Vagina (tissue), 2 donors: ENCODE measurements at regions not wholly inside any gene's neighbourhood (a gene's known extent, or its start where the extent isn't known, plus 50 kb on each side); places are given as distances from the start of the nearest gene placed in this dataset.

Experiments used
- POLR2AphosphoS5 ChIP-seq, 2 donors: sonication (generic); formaldehyde crosslinking; IDR thresholded peaks; one replicate each; pipeline ENCODE4 v1.9.0; 2017; ENCODE audit warnings: antibody characterized with exemption in 2 of 2, mild to moderate bottlenecking in 2 of 2, low read depth in 1 of 2; ENCODE audit not compliant: insufficient read depth in 1 of 2
- TF ChIP-seq, protein P1 (sequence below), 3 experiments: fragments of 450-650 bp in 2 of 3; fragments of 200-600 bp in 1 of 3; sonication (generic) in 1 of 3; IDR thresholded peaks; one replicate each; pipeline ENCODE4 v1.5.1; 2017 to 2019; ENCODE audit warnings: antibody characterized with exemption in 3 of 3, mild to moderate bottlenecking in 2 of 3, moderate library complexity in 2 of 3

DNA sequence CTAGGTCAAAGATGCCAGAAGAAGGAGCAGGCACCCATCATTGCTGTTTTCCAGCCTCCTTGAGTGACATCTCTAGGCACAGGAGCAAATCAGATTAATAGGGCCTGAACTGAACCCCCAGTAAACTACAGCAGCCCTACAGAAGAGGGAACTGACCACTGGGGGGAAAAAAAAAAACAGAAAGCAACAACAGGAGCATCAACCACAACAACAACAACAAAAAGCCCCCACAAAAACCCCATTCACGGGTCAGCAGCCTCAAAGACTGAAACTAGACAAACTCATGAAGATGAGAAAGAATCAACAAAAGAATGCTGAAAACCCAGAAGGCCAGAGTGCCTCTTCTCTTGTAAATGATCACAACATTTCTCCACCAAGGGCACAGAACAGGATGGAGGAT is 537.4 kb upstream of the BTBD3 start:
- TF ChIP-seq, protein P1, sequence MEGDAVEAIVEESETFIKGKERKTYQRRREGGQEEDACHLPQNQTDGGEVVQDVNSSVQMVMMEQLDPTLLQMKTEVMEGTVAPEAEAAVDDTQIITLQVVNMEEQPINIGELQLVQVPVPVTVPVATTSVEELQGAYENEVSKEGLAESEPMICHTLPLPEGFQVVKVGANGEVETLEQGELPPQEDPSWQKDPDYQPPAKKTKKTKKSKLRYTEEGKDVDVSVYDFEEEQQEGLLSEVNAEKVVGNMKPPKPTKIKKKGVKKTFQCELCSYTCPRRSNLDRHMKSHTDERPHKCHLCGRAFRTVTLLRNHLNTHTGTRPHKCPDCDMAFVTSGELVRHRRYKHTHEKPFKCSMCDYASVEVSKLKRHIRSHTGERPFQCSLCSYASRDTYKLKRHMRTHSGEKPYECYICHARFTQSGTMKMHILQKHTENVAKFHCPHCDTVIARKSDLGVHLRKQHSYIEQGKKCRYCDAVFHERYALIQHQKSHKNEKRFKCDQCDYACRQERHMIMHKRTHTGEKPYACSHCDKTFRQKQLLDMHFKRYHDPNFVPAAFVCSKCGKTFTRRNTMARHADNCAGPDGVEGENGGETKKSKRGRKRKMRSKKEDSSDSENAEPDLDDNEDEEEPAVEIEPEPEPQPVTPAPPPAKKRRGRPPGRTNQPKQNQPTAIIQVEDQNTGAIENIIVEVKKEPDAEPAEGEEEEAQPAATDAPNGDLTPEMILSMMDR (IDR thresholded peaks at IDR 0.05) = no peak
- no peak for TF ChIP-seq POLR2AphosphoS5 (IDR thresholded peaks at IDR 0.05; ENCODE audit: insufficient read depth in 1 of 2, low read depth in 1 of 2)
